Stomach (tissue), 8 donors: ENCODE measurements at regions not wholly inside any gene's neighbourhood (a gene's known extent, or its start where the extent isn't known, plus 50 kb on each side); places are given as distances from the start of the nearest gene placed in this dataset.

Source experiments
- DNase-seq, 2 donors: peaks; one replicate each; pipeline versions ENCODE4 v3.0.0 to v3.0.0-alpha.2; 2013 to 2019
- H3K27ac ChIP-seq, 5 donors: fragments of 200-600 bp in 4 of 5; sonication (generic) in 4 of 5; one replicate each; pipeline ENCODE4 v1.5.1; 2013 to 2019; ENCODE audit warnings: mild to moderate bottlenecking in 1 of 5, moderate library complexity in 1 of 5
- H3K27me3 ChIP-seq, 3 donors: fragments of 200-600 bp; sonication (generic); one replicate each; pipeline ENCODE4 v1.5.1; 2017 to 2019; ENCODE audit warnings: mixed run types in 1 of 3
- H3K36me3 ChIP-seq, 4 donors: fragments of 200-600 bp; sonication (generic); 1 replicate in 3 of 4; 2 replicates in 1 of 4; pipeline ENCODE4 v1.5.1; 2016 to 2019
- H3K4me1 ChIP-seq, 4 donors: fragments of 200-600 bp; sonication (generic); one replicate each; pipeline ENCODE4 v1.5.1; 2016 to 2019
- H3K4me3 ChIP-seq, 4 donors: fragments of 200-600 bp; sonication (generic) in 3 of 4; one replicate each; pipeline ENCODE4 v1.5.1; 2016 to 2019; ENCODE audit warnings: mild to moderate bottlenecking in 1 of 4
- H3K9me3 ChIP-seq, 4 donors: fragments of 200-600 bp; sonication (generic); one replicate each; pipeline ENCODE4 v1.5.1; 2016 to 2019
- EP300 ChIP-seq: sonication (generic); formaldehyde crosslinking; IDR thresholded peaks from one replicate; pipeline ENCODE4 v1.6.1; 2017; ENCODE audit warnings: antibody characterized with exemption
- POLR2A ChIP-seq, 4 donors: fragments of 450-650 bp; IDR thresholded peaks; one replicate each; pipeline ENCODE4 v1.6.1; 2016; ENCODE audit warnings: antibody characterized with exemption in 4 of 4, control low read depth in 2 of 4, mild to moderate bottlenecking in 1 of 4, moderate library complexity in 1 of 4
- POLR2AphosphoS5 ChIP-seq, 3 donors: sonication (generic); formaldehyde crosslinking; IDR thresholded peaks; one replicate each; pipeline ENCODE4 v1.6.1; 2016; ENCODE audit warnings: antibody characterized with exemption in 3 of 3
- WGBS, 5 donors: extraction: QIAGEN DNeasy Blood & Tissue Kit in 3 of 5; methylation state at CpG; one replicate each; pipeline versions ENCODE4 v1.1.5 to v1.1.7; 2013 to 2018; 5-methylcytosine and 5-hydroxymethylcytosine counted together
- intact Hi-C: fragments of 100-400 bp; cut with DNase I; formaldehyde crosslinking; loops from one replicate; pipeline ENCODE4 v1.15.1; 2023; ENCODE audit warnings: low total_unique reads
- TF ChIP-seq, protein P1 (sequence below), 7 experiments: fragments of 450-650 bp in 4 of 7; fragments of 200-600 bp in 3 of 7; sonication (generic) in 3 of 7; IDR thresholded peaks; one replicate each; pipeline ENCODE4 v1.5.1; 2016 to 2019; ENCODE audit warnings: antibody characterized with exemption in 7 of 7, control low read depth in 2 of 7, mild to moderate bottlenecking in 1 of 7
- donor health status: healthy with polysubstance abuse.
- donor health status: Bipolar disorder and iron deficiency.
- donor health status: healthy.

DNA sequence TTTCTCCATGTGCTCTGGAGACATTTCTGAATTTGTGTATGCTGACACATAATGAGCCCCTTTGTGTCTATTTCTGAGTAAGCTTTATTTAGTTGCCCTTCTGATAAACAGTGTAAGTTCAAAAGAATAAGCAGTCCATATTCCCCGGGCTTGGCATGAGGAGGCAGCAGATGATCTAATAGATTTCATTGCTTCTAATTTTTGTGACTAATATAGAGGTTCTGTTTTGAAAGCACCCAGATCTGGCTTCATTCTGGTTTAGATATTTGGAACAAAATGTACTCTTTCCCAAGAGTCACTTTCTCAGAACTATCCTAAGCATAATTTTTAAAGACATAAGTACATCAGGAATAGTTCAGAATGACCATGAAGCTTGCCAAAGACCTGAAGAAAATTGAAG lies 290.9 kb downstream of the BTG1 start:
- H3K27me3 ChIP-seq = no peaks in the 10 kb centered on the region
- DNase-seq = no peak
- H3K36me3 ChIP-seq = no peaks in the 10 kb centered on the region
- H3K9me3 ChIP-seq = no peaks in the 10 kb centered on the region
- WGBS, 5 donors = 0 to 20% (median 0%) methylated on average over 1 of the region's 1 CpG
- H3K4me1 ChIP-seq = peaks cover 0 to 9% (median 4%) of the 10 kb centered on the region in 4 donors
- H3K4me3 ChIP-seq = no peak overlapping the region
- TF ChIP-seq POLR2A (IDR thresholded peaks at IDR 0.05) = no peak
- TF ChIP-seq POLR2AphosphoS5 (IDR thresholded peaks at IDR 0.05) = peak in 2 of 3 donors; percentile 17 to 56
- TF ChIP-seq, protein P1, sequence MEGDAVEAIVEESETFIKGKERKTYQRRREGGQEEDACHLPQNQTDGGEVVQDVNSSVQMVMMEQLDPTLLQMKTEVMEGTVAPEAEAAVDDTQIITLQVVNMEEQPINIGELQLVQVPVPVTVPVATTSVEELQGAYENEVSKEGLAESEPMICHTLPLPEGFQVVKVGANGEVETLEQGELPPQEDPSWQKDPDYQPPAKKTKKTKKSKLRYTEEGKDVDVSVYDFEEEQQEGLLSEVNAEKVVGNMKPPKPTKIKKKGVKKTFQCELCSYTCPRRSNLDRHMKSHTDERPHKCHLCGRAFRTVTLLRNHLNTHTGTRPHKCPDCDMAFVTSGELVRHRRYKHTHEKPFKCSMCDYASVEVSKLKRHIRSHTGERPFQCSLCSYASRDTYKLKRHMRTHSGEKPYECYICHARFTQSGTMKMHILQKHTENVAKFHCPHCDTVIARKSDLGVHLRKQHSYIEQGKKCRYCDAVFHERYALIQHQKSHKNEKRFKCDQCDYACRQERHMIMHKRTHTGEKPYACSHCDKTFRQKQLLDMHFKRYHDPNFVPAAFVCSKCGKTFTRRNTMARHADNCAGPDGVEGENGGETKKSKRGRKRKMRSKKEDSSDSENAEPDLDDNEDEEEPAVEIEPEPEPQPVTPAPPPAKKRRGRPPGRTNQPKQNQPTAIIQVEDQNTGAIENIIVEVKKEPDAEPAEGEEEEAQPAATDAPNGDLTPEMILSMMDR (IDR thresholded peaks at IDR 0.05) = no peak
- no peak for TF ChIP-seq EP300
- intact Hi-C loops = no loop called here
- H3K27ac ChIP-seq = peak overlapping the region in 4 of 5 donors; percentile 46 to 76 (median 60)

DNA sequence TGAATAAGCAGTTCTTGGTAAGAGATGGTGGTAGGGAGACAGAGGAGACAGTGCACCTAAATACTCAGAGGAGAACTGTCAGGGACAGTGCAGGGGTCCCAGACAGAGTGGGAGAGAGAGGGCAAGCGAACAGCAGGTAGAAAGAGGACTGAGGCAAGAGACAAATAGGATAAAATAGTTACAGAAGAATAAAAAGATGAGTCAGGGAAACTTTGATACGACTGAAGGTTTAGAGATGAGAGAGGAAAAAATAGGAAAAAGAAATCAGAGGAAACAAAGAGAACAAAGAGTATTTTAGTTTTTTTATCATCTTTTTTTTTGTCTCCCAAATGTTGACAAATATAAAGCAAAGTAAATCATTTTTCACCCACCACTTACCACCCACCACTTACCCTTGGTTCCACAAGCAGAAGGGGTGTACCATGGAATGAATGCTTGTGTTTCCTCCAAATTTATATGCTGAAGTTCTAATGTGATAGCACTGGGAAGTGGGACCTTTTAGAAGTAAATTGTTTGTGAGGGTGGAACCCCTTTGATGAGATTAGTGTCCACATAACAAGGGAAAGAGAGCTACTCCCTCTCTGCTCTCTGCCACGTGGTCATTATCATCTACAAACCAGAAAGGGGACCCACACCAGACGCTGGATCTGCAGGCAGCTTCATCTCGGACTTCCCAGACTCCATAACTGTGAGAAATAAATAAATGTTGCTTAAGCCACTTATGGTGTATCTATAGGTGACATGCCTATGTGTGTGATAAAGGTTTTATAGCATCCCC lies 292.1 kb downstream of the BTG1 start:
- no peak overlapping the region for H3K4me3 ChIP-seq
- peaks cover 0 to 9% (median 4%) of the 10 kb centered on the region in 4 donors for H3K4me1 ChIP-seq
- no peaks in the 10 kb centered on the region for H3K9me3 ChIP-seq
- intact Hi-C loops = no loop called here
- H3K27me3 ChIP-seq = no peaks in the 10 kb centered on the region
- peak overlapping the region in 2 of 5 donors; percentile 38 to 66 for H3K27ac ChIP-seq
- TF ChIP-seq EP300 = no peak
- TF ChIP-seq, protein P1 (IDR thresholded peaks at IDR 0.05) = no peak
- no peak for TF ChIP-seq POLR2A (IDR thresholded peaks at IDR 0.05)
- no peak for TF ChIP-seq POLR2AphosphoS5 (IDR thresholded peaks at IDR 0.05)
- DNase-seq = no peak
- H3K36me3 ChIP-seq = no peaks in the 10 kb centered on the region
- WGBS, 5 donors = 79 to 88% (median 82%) methylated on average over 5 of the region's 5 CpGs

DNA sequence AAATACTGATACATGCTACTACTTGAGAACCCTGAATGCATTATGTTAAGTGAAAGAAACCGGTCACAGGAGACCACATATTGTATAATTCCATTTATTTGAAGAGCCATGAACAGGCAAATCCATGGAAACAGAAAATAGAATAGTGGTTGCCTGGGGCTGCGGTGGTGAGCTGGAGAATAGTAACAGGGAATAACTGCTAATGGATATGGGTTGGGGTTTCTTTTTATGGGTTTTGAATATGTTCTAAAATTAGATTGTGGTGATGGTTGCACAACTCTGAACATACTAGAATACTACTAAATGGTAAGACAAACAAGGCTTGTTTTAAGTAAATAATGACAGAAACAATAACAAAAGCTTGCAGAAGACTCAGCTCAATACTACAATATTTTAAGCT lies 293.0 kb downstream of the BTG1 start:
- Histone ChIP-seq H3K27ac (peak overlapping the region in 1 of 5 donors; percentile 66), H3K27me3 (no peaks in the 10 kb centered on the region), H3K36me3 (no peaks in the 10 kb centered on the region), H3K4me1 (peaks cover 0 to 9% (median 4%) of the 10 kb centered on the region in 4 donors), H3K9me3 (no peaks in the 10 kb centered on the region), H3K4me3 (no peak overlapping the region)
- no peak for TF ChIP-seq POLR2AphosphoS5 (IDR thresholded peaks at IDR 0.05)
- no peak for TF ChIP-seq EP300
- TF ChIP-seq, protein P1 (IDR thresholded peaks at IDR 0.05) = no peak
- no peak for TF ChIP-seq POLR2A (IDR thresholded peaks at IDR 0.05)
- DNase-seq = no peak
- WGBS, 5 donors = 81 to 88% (median 85%) methylated on average over 2 of the region's 2 CpGs
- intact Hi-C loops = no loop called here

DNA sequence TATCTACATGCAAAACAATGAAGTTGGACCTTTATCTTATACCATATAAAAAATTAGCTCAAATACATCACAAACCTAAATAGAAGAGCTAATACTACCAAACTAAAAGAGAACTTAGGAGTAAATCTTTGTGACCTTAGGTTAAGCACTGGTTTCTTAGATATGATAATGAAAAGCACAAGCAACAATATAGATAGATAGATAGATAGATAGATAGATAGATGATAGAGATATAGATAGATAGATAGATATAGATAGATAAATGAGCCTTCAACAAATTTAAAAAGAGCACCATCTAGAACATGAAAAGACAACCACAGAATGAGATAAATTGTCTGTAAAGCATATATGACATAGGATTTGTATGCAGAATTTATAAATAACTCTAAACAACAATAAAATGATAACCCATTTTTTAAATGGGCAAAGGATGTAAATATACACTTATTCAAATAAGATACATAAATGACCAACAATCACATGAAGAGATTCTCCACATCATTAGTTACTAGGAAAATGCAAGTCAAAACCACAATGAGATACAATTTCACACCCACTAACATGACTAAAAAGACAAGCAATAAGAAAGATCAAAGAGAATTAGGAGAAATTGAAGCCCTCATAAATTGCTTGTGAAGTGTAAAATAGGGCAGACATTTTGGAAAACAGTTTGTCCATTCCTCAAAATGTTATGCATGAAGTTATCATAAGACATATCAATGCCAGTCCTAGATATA lies 293.7 kb downstream of the BTG1 start:
- Histone ChIP-seq H3K36me3 (no peaks in the 10 kb centered on the region), H3K4me3 (no peak overlapping the region), H3K4me1 (peaks cover 0 to 9% (median 4%) of the 10 kb centered on the region in 4 donors), H3K27ac (no peak overlapping the region), H3K27me3 (no peaks in the 10 kb centered on the region), H3K9me3 (no peaks in the 10 kb centered on the region)
- TF ChIP-seq, protein P1 (IDR thresholded peaks at IDR 0.05) = no peak
- TF ChIP-seq EP300 (no peak), POLR2AphosphoS5 (IDR thresholded peaks at IDR 0.05) (no peak), POLR2A (IDR thresholded peaks at IDR 0.05) (no peak)
- DNase-seq = no peak
- intact Hi-C loops = no loop called here
